PFSK-1 (cell line): ENCODE measurements at regions not wholly inside any gene's neighbourhood (a gene's known extent, or its start where the extent isn't known, plus 50 kb on each side); places are given as distances from the start of the nearest gene placed in this dataset.

Experiments used
- FOXP2 ChIP-seq: optimal IDR thresholded peaks from 2 replicates; pipeline ENCODE3; 2011; ENCODE audit warnings: borderline replicate concordance, control low read depth, inconsistent platforms; ENCODE audit not compliant: insufficient read depth; ENCODE audit errors: extremely low read length, extremely low read depth
- POLR2AphosphoS5 ChIP-seq: IDR thresholded peaks from 2 replicates; pipeline ENCODE4 v1.6.1; 2012; ENCODE audit warnings: low read depth, mild to moderate bottlenecking, control low read depth, low read length, moderate library complexity
- SIN3A ChIP-seq: IDR thresholded peaks from 2 replicates; pipeline ENCODE4 v1.6.1; 2012; ENCODE audit warnings: mild to moderate bottlenecking, low read length, moderate library complexity, borderline replicate concordance; ENCODE audit not compliant: insufficient read depth
- TAF1 ChIP-seq: IDR thresholded peaks from 2 replicates; pipeline ENCODE4 v1.6.1; 2012; ENCODE audit warnings: low read length, control low read depth, borderline replicate concordance; ENCODE audit not compliant: insufficient read depth
- TF ChIP-seq, protein P1 (sequence below), 2 experiments: IDR thresholded peaks; 2 replicates each; pipeline versions ENCODE4 v1.6.1 to v1.8.0; 2011 to 2012; ENCODE audit warnings: low read depth in 2 of 2, low read length in 2 of 2, control low read depth in 1 of 2, inconsistent platforms in 1 of 2, mild to moderate bottlenecking in 1 of 2, moderate library complexity in 1 of 2; ENCODE audit not compliant: insufficient read depth in 1 of 2

GRCh38 chr3:72307438-72308115 lies 522.6 kb upstream of the PROK2 start:
- TF ChIP-seq, protein P1, sequence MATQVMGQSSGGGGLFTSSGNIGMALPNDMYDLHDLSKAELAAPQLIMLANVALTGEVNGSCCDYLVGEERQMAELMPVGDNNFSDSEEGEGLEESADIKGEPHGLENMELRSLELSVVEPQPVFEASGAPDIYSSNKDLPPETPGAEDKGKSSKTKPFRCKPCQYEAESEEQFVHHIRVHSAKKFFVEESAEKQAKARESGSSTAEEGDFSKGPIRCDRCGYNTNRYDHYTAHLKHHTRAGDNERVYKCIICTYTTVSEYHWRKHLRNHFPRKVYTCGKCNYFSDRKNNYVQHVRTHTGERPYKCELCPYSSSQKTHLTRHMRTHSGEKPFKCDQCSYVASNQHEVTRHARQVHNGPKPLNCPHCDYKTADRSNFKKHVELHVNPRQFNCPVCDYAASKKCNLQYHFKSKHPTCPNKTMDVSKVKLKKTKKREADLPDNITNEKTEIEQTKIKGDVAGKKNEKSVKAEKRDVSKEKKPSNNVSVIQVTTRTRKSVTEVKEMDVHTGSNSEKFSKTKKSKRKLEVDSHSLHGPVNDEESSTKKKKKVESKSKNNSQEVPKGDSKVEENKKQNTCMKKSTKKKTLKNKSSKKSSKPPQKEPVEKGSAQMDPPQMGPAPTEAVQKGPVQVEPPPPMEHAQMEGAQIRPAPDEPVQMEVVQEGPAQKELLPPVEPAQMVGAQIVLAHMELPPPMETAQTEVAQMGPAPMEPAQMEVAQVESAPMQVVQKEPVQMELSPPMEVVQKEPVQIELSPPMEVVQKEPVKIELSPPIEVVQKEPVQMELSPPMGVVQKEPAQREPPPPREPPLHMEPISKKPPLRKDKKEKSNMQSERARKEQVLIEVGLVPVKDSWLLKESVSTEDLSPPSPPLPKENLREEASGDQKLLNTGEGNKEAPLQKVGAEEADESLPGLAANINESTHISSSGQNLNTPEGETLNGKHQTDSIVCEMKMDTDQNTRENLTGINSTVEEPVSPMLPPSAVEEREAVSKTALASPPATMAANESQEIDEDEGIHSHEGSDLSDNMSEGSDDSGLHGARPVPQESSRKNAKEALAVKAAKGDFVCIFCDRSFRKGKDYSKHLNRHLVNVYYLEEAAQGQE (IDR thresholded peaks at IDR 0.05; ENCODE audit: insufficient read depth in 1 of 2, low read depth in 2 of 2, low read length in 2 of 2): no peak
- TF ChIP-seq SIN3A: no peak
- TF ChIP-seq TAF1: no peak
- TF ChIP-seq POLR2AphosphoS5: no peak
- TF ChIP-seq FOXP2: no peak
